Stimulated activated CD4-positive, alpha-beta T cell treated with anti-CD3 and anti-CD28 coated beads, Interleukin-1b, Interleukin-23, amount 100 ng/mL, for 4 hours (primary cell): ENCODE measurements at regions not wholly inside any gene's neighbourhood (a gene's known extent, or its start where the extent isn't known, plus 50 kb on each side); places are given as distances from the start of the nearest gene placed in this dataset.
"Not testable (repeated sequence)": the region's sequence is repeated elsewhere in the genome, so short reads cannot be mapped to it uniquely, and the experiment has no call there.

Source experiments
- DNase-seq, 2 donors: peaks; one replicate each; pipeline ENCODE4 v3.0.0-alpha.2; 2020; ENCODE audit warnings: low read depth in 2 of 2

DNA sequence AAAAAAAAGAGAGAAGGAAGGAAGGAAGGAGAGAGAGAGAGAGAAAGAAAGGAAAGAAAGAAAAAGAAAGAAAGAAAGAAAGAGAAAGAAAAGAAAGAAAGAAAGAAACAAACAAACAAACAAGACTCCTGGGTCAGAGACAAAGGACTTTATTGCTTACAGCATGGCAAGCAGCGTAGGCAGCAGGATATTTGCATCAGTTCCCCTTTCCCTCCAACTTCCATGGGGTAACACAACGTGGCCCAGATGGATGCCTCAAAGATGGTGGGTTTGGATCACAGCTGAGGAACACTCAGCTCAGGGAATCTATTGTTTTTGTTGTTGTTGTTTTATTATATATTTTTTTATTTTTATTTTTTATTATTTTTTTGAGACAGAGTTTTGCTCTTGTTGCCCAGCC is 128.5 kb upstream of the VKORC1L1 start:
- DNase-seq = no peak

DNA sequence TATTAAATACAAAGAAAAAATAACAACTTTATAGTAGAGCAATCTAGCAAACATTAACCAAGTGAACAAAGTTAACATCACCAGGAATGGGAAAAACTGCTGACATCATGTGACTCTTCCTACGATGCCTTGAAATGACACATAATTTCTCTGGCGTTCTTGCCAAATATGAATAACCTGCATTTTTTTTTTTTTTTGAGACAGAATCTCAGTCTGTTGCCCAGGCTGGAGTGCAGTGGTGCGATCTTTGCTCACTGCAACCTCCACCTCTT is 126.5 kb upstream of the VKORC1L1 start:
- DNase-seq = no peak

DNA sequence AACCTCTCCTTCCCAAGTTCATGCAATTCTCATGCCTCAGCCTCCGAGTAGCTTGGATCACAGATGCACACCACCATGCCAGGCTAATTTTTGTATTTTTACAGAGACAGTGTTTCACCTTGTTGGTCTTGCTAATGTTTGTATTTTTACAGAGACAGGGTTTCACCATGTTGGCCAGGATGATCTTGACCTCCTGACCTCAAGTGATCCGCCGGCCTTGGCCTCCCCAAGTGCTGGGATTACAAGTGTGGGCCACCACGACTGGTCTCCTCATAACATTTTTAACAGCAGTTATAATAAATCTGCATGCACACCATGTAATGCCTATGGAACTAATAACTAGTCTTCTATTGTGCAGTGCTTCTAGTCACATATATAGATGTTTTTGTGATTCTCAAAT is 123.8 kb upstream of the VKORC1L1 start:
- no peak for DNase-seq

DNA sequence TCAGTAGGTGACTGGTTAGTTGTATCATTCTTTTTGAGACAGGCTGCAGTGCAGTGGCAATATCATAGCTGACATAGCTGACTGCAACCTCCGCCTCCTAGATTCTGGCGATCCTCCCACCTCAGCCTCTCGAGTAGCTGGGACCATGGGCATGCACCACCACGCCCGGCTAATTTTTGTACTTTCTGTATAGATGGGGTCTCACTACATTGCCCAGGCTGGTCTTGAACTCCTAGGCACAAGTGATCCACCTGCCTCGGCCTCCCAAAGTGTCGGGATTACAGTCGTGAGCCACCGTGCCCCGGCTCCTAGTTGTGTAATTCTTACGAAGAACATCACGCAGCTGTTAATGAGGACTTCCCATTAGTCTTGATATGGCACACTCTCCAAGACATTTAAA is 123.4 kb upstream of the VKORC1L1 start:
- no peak for DNase-seq

DNA sequence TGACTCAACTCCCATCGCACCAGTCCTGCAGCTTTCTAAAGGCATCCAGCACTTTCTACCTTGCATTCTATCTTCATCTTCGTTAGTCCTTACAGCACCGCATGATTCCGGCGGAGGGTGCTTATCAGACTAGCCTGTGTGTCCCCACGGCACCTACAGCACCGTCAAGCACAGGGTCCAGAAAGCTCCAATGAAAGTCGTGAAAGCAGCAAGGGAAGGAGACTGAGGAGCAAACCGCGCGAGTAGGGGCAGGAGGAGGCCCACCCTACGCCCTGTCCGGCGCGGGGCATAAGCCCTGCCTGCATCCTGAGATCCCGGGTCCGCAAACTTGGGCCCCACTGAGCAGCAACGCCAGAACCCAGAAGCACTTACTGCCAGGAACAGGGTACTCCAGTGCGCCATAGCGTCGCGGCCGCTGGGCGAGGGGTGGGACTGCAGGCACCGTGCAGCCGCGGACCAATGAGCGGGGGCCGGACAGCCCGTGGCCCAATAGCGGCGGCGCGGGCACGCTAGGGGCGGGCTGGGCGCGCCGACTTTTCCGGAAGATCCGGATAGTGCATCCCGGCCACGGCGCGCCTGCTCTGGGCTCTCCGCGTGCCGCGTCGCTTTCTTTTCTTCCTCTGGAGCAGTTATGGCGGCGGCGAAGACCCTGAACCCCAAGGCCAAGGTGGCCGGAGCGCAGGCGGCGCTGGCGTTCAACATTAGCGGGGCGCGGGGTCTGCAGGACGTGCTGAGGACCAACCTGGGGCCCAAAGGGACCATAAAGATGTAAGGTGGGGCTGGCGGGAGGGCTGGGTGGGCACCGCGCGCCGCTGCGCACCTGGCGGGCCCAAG is 122.1 kb upstream of the VKORC1L1 start:
- peak; percentile 73 to 86 for DNase-seq

DNA sequence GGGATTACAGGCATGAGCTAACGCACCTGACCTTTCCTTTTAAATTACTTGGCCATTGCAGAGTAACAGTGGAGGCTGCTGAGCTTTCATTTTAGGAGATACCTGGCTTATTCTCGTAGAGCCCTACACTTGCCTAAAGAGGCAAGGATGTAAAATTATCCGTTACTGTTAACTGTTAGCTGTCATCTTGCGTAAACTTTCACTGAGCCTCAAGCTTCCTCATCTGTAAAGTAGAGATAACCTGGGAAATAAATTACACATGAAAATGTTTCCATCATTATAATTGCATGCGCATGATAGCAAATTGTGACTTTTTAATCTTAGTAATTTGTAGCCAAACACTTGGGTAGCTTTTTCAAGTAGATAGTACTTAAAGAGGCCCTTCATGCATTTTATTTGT is 118.8 kb upstream of the VKORC1L1 start:
- not testable (repeated sequence) for DNase-seq

DNA sequence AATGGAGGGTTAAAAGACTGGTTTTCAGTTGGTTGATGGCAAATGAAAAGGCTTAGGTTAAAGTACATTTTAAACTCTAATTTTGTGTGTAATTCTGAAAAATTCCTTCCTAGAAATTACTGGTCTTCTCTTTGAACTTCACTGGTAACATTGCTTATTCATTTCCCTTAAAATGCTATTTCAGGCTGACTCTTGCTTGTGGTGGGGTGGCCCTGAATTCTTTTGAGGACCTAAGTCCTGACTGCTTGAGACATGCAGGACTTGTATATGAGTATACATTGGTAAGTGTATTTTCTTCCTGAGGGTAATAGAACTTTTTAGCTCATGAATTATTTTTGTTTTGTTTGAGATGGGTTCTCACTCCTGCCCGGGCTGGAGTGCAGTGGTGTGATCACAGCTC is 113.9 kb upstream of the VKORC1L1 start:
- DNase-seq = not testable (repeated sequence)

- not testable (repeated sequence) for DNase-seq
Measured at GRCh38 chr7:65762712-65763111, 110.2 kb upstream of the VKORC1L1 start.

- DNase-seq = not testable (repeated sequence)
Measured at GRCh38 chr7:65763114-65763513, 109.8 kb upstream of the VKORC1L1 start.

- DNase-seq = peak; percentile 88 to 91
Measured at GRCh38 chr7:65770473-65771225, 102.2 kb upstream of the VKORC1L1 start.

GRCh38 chr7:65771226-65771569 is 101.7 kb upstream of the VKORC1L1 start:
- not testable (repeated sequence) for DNase-seq

DNA sequence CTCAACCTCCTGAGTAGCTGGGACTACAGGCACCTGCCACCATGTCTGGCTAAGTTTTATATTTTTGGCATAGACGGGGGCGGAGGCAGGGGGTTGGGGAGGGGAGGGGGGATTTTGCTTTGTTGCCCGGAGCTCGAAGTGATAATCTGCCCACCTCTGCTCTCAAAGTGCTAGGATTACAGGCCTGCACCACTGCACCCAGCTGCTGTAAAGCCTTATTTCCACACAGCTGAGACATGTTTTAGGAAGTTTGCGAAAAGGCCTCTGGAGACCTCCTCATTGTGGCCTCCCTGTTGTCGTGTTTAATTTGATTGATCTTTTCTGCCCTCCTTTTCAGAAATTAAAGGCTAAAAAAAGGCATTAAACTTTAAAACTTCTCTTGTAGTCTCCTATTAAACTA is 96.2 kb upstream of the VKORC1L1 start:
- DNase-seq = not testable (repeated sequence)

GRCh38 chr7:65789943-65790342 is 82.9 kb upstream of the VKORC1L1 start:
- not testable (repeated sequence) for DNase-seq

GRCh38 chr7:65791788-65792187 is 81.1 kb upstream of the VKORC1L1 start:
- DNase-seq = not testable (repeated sequence)

DNA sequence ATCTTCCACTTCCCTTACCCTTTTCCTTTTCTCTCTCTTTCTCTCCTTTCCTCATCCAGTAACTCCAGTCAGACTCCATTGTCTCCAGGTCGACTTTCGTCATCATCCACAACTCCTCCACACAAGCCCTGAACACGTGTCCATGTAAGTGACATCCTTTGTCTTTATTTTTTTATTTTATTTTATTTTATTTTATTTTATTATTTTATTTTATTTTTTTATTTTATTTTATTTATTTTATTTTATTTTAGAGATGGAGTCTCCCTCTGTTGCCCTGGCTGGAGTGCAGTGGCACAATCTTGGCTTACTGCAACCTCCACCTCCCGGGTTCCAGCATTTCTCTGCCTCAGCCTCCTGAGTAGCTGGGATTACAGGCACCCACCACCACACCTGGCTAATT is 80.1 kb upstream of the VKORC1L1 start:
- DNase-seq = not testable (repeated sequence)

GRCh38 chr7:65794671-65795391 is 78.0 kb upstream of the VKORC1L1 start:
- DNase-seq = not testable (repeated sequence)

- DNase-seq = not testable (repeated sequence)
Measured at GRCh38 chr7:65795392-65795716, 77.5 kb upstream of the VKORC1L1 start.

- no peak for DNase-seq
Measured at GRCh38 chr7:65796205-65796604, 76.7 kb upstream of the VKORC1L1 start.

GRCh38 chr7:65797086-65797485 is 75.8 kb upstream of the VKORC1L1 start:
- not testable (repeated sequence) for DNase-seq

DNA sequence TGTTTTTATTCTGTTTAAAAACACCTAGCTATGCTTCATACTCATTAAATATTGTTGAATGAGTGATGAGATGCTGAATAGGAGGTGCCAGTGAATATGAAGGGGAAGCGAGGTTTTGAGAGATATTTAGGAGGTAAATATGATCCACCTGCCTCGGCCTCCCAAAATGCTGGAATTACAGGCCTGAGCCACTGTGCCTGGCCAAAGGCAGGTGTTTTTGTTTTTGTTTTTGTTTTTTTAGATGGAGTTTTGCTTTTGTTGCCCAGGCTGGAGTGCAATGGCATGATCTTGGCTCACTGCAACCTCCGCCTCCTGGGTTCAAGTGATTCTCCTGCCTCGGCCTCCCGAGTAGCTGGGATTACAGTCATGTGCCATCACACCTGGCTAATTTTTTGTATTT is 75.3 kb upstream of the VKORC1L1 start:
- not testable (repeated sequence) for DNase-seq

DNA sequence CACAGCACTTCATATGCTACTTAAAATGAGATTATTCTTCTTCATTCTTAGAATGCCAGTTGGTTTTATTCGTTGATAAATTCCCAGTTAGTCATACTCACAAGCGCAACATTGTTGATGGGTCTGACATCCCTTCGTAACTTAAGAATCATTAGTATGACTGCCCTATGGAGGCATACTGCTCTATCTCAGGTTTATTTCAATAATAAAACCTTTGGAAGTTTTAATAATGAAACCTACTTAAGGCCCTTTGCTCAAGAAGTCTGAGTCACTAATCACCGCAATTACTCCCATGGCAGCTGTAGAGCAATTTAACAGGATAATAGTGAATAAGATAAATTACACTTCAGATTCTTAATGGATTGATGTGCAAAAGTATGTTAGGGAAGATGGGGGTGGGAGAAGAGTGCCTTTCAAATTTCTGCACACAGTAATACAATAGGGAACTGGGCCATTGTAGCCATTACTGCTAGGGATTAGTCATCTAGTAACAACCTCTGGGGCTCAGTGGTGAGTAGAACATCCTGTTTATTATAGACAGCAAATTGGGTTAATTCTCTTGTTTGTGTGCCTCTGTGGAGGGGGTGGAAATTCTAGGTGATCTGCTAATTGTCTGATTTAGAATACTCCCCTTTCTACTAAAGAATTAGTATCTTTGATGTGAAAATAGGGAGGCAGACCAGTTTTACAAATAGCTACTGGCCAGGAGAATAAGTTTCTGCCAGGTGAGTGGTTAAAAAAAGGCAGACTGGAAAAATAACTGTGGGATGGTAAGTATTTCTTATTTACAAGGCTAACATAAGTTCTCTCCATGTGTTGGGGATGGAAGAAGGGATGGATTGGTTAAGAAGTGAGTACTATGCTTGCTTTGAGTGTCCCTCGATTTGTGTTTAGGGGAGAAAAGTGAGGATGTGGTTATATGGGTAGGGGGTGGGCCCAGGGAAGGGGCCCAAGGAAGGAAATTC is 74.5 kb upstream of the VKORC1L1 start:
- DNase-seq = no peak

DNA sequence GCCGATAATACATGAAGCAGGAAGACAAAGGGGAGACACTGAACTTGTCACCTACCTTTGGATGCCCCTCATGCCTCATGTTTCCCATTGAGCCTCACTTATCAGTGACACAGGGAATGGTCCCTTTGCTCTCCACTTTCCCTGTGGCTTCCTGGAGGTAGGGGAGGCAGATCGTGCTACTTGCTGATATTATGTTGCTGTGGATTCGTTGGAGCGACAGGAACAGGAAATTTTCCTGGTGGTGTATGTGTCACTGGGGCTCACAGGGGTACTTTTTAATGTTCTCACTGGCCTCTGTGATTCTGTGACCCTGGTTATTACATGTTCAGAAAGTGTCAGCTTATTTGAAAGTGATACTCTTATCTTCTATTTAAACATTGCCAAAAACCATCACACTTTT is 72.7 kb upstream of the VKORC1L1 start:
- DNase-seq = not testable (repeated sequence)
